Stomach (tissue), 8 donors: ENCODE measurements at regions not wholly inside any gene's neighbourhood (a gene's known extent, or its start where the extent isn't known, plus 50 kb on each side); places are given as distances from the start of the nearest gene placed in this dataset.
"Not testable (repeated sequence)": the region's sequence is repeated elsewhere in the genome, so short reads cannot be mapped to it uniquely, and the experiment has no call there.

Experiments used
- DNase-seq, 2 donors: peaks; one replicate each; pipeline versions ENCODE4 v3.0.0 to v3.0.0-alpha.2; 2013 to 2019
- H3K27ac ChIP-seq, 5 donors: fragments of 200-600 bp in 4 of 5; sonication (generic) in 4 of 5; one replicate each; pipeline ENCODE4 v1.5.1; 2013 to 2019; ENCODE audit warnings: mild to moderate bottlenecking in 1 of 5, moderate library complexity in 1 of 5
- H3K27me3 ChIP-seq, 3 donors: fragments of 200-600 bp; sonication (generic); one replicate each; pipeline ENCODE4 v1.5.1; 2017 to 2019; ENCODE audit warnings: mixed run types in 1 of 3
- H3K36me3 ChIP-seq, 4 donors: fragments of 200-600 bp; sonication (generic); 1 replicate in 3 of 4; 2 replicates in 1 of 4; pipeline ENCODE4 v1.5.1; 2016 to 2019
- H3K4me1 ChIP-seq, 4 donors: fragments of 200-600 bp; sonication (generic); one replicate each; pipeline ENCODE4 v1.5.1; 2016 to 2019
- H3K4me3 ChIP-seq, 4 donors: fragments of 200-600 bp; sonication (generic) in 3 of 4; one replicate each; pipeline ENCODE4 v1.5.1; 2016 to 2019; ENCODE audit warnings: mild to moderate bottlenecking in 1 of 4
- H3K9me3 ChIP-seq, 4 donors: fragments of 200-600 bp; sonication (generic); one replicate each; pipeline ENCODE4 v1.5.1; 2016 to 2019
- EP300 ChIP-seq: sonication (generic); formaldehyde crosslinking; IDR thresholded peaks from one replicate; pipeline ENCODE4 v1.6.1; 2017; ENCODE audit warnings: antibody characterized with exemption
- POLR2A ChIP-seq, 4 donors: fragments of 450-650 bp; IDR thresholded peaks; one replicate each; pipeline ENCODE4 v1.6.1; 2016; ENCODE audit warnings: antibody characterized with exemption in 4 of 4, control low read depth in 2 of 4, mild to moderate bottlenecking in 1 of 4, moderate library complexity in 1 of 4
- POLR2AphosphoS5 ChIP-seq, 3 donors: sonication (generic); formaldehyde crosslinking; IDR thresholded peaks; one replicate each; pipeline ENCODE4 v1.6.1; 2016; ENCODE audit warnings: antibody characterized with exemption in 3 of 3
- WGBS, 5 donors: extraction: QIAGEN DNeasy Blood & Tissue Kit in 3 of 5; methylation state at CpG; one replicate each; pipeline versions ENCODE4 v1.1.5 to v1.1.7; 2013 to 2018; 5-methylcytosine and 5-hydroxymethylcytosine counted together
- intact Hi-C: fragments of 100-400 bp; cut with DNase I; formaldehyde crosslinking; loops from one replicate; pipeline ENCODE4 v1.15.1; 2023; ENCODE audit warnings: low total_unique reads
- TF ChIP-seq, protein P1 (sequence below), 7 experiments: fragments of 450-650 bp in 4 of 7; fragments of 200-600 bp in 3 of 7; sonication (generic) in 3 of 7; IDR thresholded peaks; one replicate each; pipeline ENCODE4 v1.5.1; 2016 to 2019; ENCODE audit warnings: antibody characterized with exemption in 7 of 7, control low read depth in 2 of 7, mild to moderate bottlenecking in 1 of 7
- donor health status: healthy with polysubstance abuse.
- donor health status: Bipolar disorder and iron deficiency.
- donor health status: healthy.

GRCh38 chr10:3955955-3956617, 171.1 kb upstream of the KLF6 start:
- 74 to 81% (median 78%) methylated on average over 13 of the region's 13 CpGs for WGBS, 5 donors
- H3K27ac ChIP-seq, result no peak overlapping the region

DNA sequence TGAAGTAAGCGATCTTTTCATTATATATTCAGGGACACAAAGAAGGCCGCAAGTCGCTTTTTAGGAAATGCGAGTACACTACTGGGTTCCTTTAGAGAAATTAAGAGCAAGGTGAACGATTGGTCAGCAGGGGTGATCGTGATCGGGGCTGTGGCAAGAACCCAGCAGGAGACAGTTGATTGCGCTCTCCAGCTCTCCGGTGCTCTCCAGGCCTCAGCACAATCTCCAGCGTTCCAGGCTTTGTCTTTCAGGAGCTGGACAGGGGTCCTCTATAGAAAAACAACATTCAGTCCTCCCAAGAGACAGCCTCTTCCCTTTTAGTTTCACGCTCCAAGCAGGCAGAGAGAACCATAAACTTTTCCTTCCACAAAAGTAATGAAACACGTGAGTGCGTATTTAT, 170.5 kb upstream of the KLF6 start:
- Histone ChIP-seq H3K36me3 (no peaks in the 10 kb centered on the region), H3K4me3 (no peak overlapping the region), H3K27me3 (no peaks in the 10 kb centered on the region), H3K9me3 (no peaks in the 10 kb centered on the region), H3K27ac (no peak overlapping the region), H3K4me1 (no peaks in the 10 kb centered on the region)
- DNase-seq, result peak in 1 of 2 donors; percentile 41
- intact Hi-C loops, result no loop called here
- 84 to 89% (median 88%) methylated on average over 13 of the region's 13 CpGs for WGBS, 5 donors
- TF ChIP-seq POLR2AphosphoS5 (IDR thresholded peaks at IDR 0.05) (no peak), EP300 (no peak), POLR2A (IDR thresholded peaks at IDR 0.05) (no peak)
- TF ChIP-seq, protein P1, sequence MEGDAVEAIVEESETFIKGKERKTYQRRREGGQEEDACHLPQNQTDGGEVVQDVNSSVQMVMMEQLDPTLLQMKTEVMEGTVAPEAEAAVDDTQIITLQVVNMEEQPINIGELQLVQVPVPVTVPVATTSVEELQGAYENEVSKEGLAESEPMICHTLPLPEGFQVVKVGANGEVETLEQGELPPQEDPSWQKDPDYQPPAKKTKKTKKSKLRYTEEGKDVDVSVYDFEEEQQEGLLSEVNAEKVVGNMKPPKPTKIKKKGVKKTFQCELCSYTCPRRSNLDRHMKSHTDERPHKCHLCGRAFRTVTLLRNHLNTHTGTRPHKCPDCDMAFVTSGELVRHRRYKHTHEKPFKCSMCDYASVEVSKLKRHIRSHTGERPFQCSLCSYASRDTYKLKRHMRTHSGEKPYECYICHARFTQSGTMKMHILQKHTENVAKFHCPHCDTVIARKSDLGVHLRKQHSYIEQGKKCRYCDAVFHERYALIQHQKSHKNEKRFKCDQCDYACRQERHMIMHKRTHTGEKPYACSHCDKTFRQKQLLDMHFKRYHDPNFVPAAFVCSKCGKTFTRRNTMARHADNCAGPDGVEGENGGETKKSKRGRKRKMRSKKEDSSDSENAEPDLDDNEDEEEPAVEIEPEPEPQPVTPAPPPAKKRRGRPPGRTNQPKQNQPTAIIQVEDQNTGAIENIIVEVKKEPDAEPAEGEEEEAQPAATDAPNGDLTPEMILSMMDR (IDR thresholded peaks at IDR 0.05), result no peak

More at GRCh38 chr10:3955955-3956617, 171.1 kb upstream of the KLF6 start:
- intact Hi-C loops, result no loop called here
- no peak overlapping the region for H3K4me3 ChIP-seq
- DNase-seq, result no peak
- H3K4me1 ChIP-seq, result no peaks in the 10 kb centered on the region
- no peak for TF ChIP-seq EP300
- TF ChIP-seq, protein P1 (IDR thresholded peaks at IDR 0.05), result no peak
- TF ChIP-seq POLR2A (IDR thresholded peaks at IDR 0.05), result no peak
- TF ChIP-seq POLR2AphosphoS5 (IDR thresholded peaks at IDR 0.05), result no peak
- no peaks in the 10 kb centered on the region for H3K9me3 ChIP-seq
- no peaks in the 10 kb centered on the region for H3K36me3 ChIP-seq
- no peaks in the 10 kb centered on the region for H3K27me3 ChIP-seq

DNA sequence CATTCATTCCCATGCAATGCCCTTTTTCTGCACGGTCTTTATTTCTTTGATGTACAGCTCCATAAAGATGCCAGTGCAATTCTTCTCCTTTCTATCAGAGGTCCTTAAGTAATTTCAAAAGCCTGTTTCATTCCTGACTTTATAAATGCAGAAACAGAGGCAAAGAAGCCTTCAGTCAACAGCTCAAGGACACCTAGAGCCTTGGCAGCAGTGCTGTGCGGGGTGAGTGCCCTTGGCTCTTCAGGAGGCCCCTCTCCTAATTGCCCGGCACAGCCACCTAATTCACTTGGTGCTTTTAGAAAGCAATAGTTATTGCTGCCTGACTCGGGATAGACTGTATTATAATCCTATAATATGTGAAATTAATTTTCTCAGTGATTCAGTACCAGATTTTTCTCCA, 169.6 kb upstream of the KLF6 start:
- TF ChIP-seq, protein P1 (IDR thresholded peaks at IDR 0.05), result no peak
- TF ChIP-seq POLR2A (IDR thresholded peaks at IDR 0.05) (no peak), POLR2AphosphoS5 (IDR thresholded peaks at IDR 0.05) (no peak), EP300 (no peak)
- Histone ChIP-seq H3K27me3 (no peaks in the 10 kb centered on the region), H3K4me3 (no peak overlapping the region), H3K4me1 (no peaks in the 10 kb centered on the region), H3K27ac (no peak overlapping the region), H3K36me3 (no peaks in the 10 kb centered on the region), H3K9me3 (no peaks in the 10 kb centered on the region)
- intact Hi-C loops, result no loop called here
- no peak for DNase-seq
- WGBS, 5 donors, result 79 to 92% (median 83%) methylated on average over 4 of the region's 4 CpGs

GRCh38 chr10:3954007-3954406, 169.0 kb upstream of the KLF6 start:
- H3K9me3 ChIP-seq, H3K27me3 ChIP-seq, intact Hi-C loops, DNase-seq, H3K36me3 ChIP-seq, H3K27ac ChIP-seq, H3K4me3 ChIP-seq, H3K4me1 ChIP-seq: not testable (repeated sequence)
- WGBS, 5 donors, result 92 to 100% (median 96%) methylated on average over 1 of the region's 1 CpG

DNA sequence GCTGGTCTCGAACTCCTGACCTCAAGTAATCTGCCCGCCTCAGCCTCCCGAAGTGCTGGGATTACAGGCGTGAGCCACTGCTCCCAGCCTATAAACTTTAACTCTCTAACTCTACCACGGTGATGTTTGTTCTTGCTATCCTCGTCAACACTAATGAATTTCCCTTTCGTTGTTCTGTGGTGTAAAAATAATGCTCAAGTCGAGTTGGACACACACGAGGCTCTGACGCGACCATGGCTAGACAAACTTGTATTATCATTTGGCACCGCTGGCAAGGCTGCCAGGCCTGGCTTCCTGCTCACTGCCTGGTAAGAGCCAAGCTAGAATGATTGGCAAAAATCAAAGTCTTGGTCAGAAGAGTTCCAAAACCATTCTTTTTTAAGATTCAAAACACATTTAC, 167.0 kb upstream of the KLF6 start:
- intact Hi-C loops, result no loop called here
- H3K27me3 ChIP-seq, result no peaks in the 10 kb centered on the region
- no peaks in the 10 kb centered on the region for H3K9me3 ChIP-seq
- H3K4me1 ChIP-seq, result peaks cover 0 to under 1% (median 0%) of the 10 kb centered on the region in 4 donors
- H3K27ac ChIP-seq, result peak overlapping the region in 2 of 5 donors; percentile 16 to 61
- H3K4me3 ChIP-seq, result no peak overlapping the region
- no peaks in the 10 kb centered on the region for H3K36me3 ChIP-seq
- WGBS, 5 donors, result 30 to 68% (median 37%) methylated on average over 12 of the region's 12 CpGs
- TF ChIP-seq EP300, result no peak
- TF ChIP-seq, protein P1 (IDR thresholded peaks at IDR 0.05), result no peak
- peak in 1 of 2 donors; percentile 75 for DNase-seq
